Right lung (tissue), 2 donors: ENCODE measurements at regions not wholly inside any gene's neighbourhood (a gene's known extent, or its start where the extent isn't known, plus 50 kb on each side); places are given as distances from the start of the nearest gene placed in this dataset.

Experiments
- DNase-seq, 2 donors: peaks; one replicate each; pipeline ENCODE4 v3.0.0-alpha.2; 2013

- no peak for DNase-seq
Measured at GRCh38 chr1:68331117-68331865, 99.0 kb upstream of the WLS start.

- DNase-seq, result no peak
Measured at GRCh38 chr1:68330391-68330790, 98.1 kb upstream of the WLS start.

GRCh38 chr1:68329096-68329835 lies 96.9 kb upstream of the WLS start:
- DNase-seq, result no peak

GRCh38 chr1:68328490-68328889 lies 96.2 kb upstream of the WLS start:
- DNase-seq, result no peak

GRCh38 chr1:68327414-68327813 lies 95.1 kb upstream of the WLS start:
- no peak for DNase-seq

GRCh38 chr1:68326481-68326880 lies 94.2 kb upstream of the WLS start:
- no peak for DNase-seq

- no peak for DNase-seq
Measured at GRCh38 chr1:68324316-68324715, 92.0 kb upstream of the WLS start.

- DNase-seq, result no peak
Measured at GRCh38 chr1:68322837-68323687, 90.7 kb upstream of the WLS start.

- no peak for DNase-seq
Measured at GRCh38 chr1:68322096-68322495, 89.8 kb upstream of the WLS start.

- peak; percentile 21 to 59 for DNase-seq
Measured at GRCh38 chr1:68321084-68321685, 88.9 kb upstream of the WLS start.

- DNase-seq, result no peak
Measured at GRCh38 chr1:68320349-68320748, 88.0 kb upstream of the WLS start.

- no peak for DNase-seq
Measured at GRCh38 chr1:68319907-68320306, 87.6 kb upstream of the WLS start.

GRCh38 chr1:68317543-68317942 lies 85.2 kb upstream of the WLS start:
- DNase-seq, result no peak

- no peak for DNase-seq
Measured at GRCh38 chr1:68314151-68314780, 81.9 kb upstream of the WLS start.

GRCh38 chr1:68313735-68314134 lies 81.4 kb upstream of the WLS start:
- DNase-seq, result no peak

GRCh38 chr1:68308034-68308433 lies 75.7 kb upstream of the WLS start:
- no peak for DNase-seq

GRCh38 chr1:68307378-68307787 lies 75.1 kb upstream of the WLS start:
- DNase-seq, result no peak

- DNase-seq, result no peak
Measured at GRCh38 chr1:68301471-68302001, 69.2 kb upstream of the WLS start.

- DNase-seq, result no peak
Measured at GRCh38 chr1:68294367-68295066, 62.2 kb upstream of the WLS start.

- DNase-seq, result no peak
Measured at GRCh38 chr1:68293609-68294366, 61.5 kb upstream of the WLS start.
